Neural progenitor cell (in vitro differentiated cells): ENCODE measurements at regions not wholly inside any gene's neighbourhood (a gene's known extent, or its start where the extent isn't known, plus 50 kb on each side); places are given as distances from the start of the nearest gene placed in this dataset.

Source experiments
- CTCF ChIP-seq: fragments of 200-600 bp; sonication (generic); IDR thresholded peaks from 2 replicates; pipeline ENCODE4 v1.5.1; 2017; ENCODE audit warnings: antibody characterized with exemption, mild to moderate bottlenecking
- EZH2phosphoT487 ChIP-seq: fragments of 200-600 bp; sonication (generic); IDR thresholded peaks from 2 replicates; pipeline ENCODE4 v1.6.1; 2017; ENCODE audit warnings: antibody characterized with exemption

GRCh38 chr7:15938115-15938514 lies 251.6 kb upstream of the MEOX2 start:
- TF ChIP-seq CTCF (no peak), EZH2phosphoT487 (no peak)
